Neural progenitor cell (in vitro differentiated cells): ENCODE measurements at regions not wholly inside any gene's neighbourhood (a gene's known extent, or its start where the extent isn't known, plus 50 kb on each side); places are given as distances from the start of the nearest gene placed in this dataset.

Source experiments
- CTCF ChIP-seq: fragments of 200-600 bp; sonication (generic); IDR thresholded peaks from 2 replicates; pipeline ENCODE4 v1.5.1; 2017; ENCODE audit warnings: antibody characterized with exemption, mild to moderate bottlenecking
- EZH2 ChIP-seq: fragments of 200-600 bp; sonication (generic); IDR thresholded peaks from 2 replicates; pipeline ENCODE4 v1.6.1; 2017; ENCODE audit warnings: antibody characterized with exemption, mild to moderate bottlenecking, moderate library complexity

- no peak for TF ChIP-seq CTCF
- TF ChIP-seq EZH2 = no peak
Observed at GRCh38 chr12:90512518-90512917, 442.5 kb downstream of the CCER1 start.
